ENCODE measurements at regions not wholly inside any gene's neighbourhood (a gene's known extent, or its start where the extent isn't known, plus 50 kb on each side); places are given as distances from the start of the nearest gene placed in this dataset.

- no peak for DNase-seq
Measured at GRCh38 chr3:18666655-18667054, 241.5 kb upstream of the SATB1 start.

- no peak for DNase-seq
Measured at GRCh38 chr3:18660059-18660458, 234.9 kb upstream of the SATB1 start.

DNA sequence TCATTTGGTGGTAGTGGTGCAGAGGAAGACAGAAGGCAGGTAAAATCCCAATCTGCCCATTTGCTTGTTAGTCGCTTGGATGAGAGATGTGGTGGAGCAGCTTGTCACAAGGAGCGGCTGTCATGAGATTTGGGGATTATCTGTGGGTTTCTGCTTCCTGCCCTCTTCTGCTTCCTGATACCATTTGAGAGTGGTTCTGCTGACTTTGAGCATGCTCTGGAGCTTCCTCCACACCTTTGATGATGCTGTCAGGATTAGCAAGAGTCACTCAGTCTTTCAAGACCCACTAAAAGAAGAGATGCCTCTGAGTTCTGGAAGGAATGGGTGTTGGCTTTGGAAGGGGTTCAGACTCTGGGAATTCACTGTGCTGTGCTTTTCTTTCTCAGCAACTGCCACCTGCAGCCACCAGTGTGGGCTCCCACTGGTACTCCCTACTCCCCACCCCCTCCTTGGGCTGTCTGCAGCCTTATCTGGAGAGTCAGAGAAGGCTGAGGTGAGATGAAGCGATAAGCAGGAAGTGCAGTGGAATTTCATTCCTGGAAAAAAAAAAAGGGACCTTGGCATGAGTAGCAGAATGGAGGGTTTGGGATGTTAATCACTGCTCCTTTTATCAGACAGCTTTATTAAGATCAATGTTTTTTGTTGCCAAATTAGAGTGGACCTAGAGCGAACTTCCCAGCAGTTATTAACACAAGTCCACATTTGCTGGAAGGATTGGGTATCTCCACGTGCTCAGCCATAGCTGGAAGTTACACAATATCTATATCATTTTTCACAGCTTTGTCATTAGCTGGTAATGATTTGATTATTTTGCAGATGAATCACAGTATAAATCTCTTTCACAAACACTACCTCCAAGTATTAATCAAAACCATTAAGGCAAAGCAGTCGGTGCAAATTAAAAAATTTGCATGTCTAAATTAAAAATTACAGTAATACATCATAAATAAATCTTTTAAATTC lies 233.0 kb upstream of the SATB1 start:
- DNase-seq, result no peak

GRCh38 chr3:18656866-18657265 lies 231.7 kb upstream of the SATB1 start:
- no peak for DNase-seq

GRCh38 chr3:18656410-18656809 lies 231.3 kb upstream of the SATB1 start:
- DNase-seq, result no peak

- DNase-seq, result no peak
Measured at GRCh38 chr3:18655827-18656226, 230.7 kb upstream of the SATB1 start.

GRCh38 chr3:18652781-18653180 lies 227.6 kb upstream of the SATB1 start:
- no peak for DNase-seq

GRCh38 chr3:18650731-18651130 lies 225.6 kb upstream of the SATB1 start:
- DNase-seq, result no peak

DNA sequence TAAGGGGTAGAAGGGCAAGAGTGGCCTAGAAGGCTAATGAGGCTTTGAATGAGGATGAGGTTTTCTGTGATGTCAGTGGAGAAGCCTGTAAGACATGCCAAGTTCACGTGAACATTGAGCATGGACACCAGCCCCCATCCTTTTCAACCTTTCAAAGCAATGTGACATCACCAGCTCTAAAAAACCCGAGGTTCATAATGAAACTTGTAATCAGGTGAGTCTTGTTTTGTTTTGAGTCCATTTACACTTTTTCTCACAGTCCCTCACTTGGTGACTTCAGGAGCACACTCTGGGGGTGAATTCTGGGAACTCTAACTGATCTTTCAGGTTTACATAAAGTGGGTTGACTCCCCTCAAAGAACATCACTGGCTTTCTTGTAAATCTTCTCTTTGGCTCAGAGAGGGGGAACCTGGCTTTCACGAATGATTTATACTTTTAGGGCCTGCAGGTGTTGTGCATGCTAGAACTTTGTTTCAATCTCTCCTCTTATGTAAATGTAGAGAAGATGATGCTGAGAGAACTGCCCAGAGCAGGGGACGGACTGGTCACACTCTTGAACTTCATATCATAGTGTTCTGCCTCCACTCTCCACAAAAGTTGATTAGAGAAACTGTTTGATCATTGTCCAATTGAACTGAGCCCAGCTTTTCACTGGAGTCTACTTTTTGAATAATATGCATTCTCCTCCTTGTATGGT lies 224.7 kb upstream of the SATB1 start:
- DNase-seq, result no peak

DNA sequence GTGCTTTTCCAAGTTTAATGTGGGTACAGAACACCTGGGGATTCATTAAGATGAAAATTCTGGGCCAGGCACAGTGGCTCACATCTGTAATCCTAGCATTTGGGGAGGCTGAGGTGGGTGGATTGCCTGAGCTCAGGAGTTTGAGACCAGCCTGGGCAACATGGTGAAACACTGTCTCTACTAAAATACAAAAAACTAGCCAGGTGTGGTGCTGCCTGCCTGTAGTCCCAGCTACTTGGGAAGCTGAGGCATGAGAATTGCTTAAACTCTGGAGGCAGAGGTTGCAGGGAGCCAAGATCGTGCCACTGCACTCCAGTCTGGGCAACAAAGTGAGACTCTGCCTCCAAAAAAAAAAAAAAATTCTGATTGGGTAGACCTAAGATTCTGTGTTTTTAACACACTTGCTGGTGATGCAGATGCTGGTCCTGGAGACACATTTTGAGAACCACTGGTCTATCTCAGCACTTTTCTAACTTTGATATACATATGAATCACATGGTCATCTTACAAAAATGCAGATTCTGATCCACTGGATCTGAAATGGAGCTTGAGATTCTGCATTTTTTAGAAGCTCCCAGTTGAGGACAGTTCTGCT lies 223.8 kb upstream of the SATB1 start:
- DNase-seq, result no peak

GRCh38 chr3:18648159-18648558 lies 223.0 kb upstream of the SATB1 start:
- DNase-seq, result no peak

DNA sequence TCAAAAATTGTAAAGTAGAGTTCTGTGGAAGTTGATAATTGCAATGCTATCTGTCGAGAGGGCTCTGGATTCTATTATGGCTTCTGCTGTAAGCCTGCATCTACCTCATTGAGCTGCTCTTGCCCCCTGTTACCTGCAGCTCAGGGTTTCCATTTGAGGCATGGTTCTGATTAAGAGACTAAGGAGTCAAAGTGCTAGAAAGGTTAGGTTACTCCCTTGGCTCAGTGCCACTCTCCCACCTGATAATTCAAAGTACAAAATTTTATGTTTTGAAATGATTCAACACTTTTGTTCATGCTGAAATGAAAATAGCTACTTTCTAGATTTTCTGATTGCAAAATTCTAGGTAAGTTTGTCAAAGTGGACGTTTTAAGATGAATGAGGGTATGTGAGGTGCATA lies 220.5 kb upstream of the SATB1 start:
- no peak for DNase-seq

DNA sequence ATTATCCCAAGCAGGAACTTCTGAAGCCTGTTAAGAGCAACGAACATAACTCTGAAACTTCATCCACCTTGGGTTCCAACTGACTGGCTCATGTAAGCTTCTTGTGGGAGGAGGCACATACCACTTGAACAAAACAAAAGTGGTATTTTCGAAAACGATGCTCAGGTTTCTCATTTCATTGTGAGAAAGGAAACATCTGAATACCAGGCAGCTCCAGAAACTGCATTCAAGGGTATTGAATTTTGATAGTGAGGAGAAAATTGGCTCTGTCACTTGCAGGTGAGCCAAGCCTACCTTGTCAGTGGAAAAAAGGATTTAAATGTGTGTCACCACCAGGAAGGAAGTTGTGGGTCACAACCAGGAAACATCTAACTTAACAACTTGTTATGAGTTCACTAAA lies 218.1 kb upstream of the SATB1 start:
- DNase-seq, result no peak

DNA sequence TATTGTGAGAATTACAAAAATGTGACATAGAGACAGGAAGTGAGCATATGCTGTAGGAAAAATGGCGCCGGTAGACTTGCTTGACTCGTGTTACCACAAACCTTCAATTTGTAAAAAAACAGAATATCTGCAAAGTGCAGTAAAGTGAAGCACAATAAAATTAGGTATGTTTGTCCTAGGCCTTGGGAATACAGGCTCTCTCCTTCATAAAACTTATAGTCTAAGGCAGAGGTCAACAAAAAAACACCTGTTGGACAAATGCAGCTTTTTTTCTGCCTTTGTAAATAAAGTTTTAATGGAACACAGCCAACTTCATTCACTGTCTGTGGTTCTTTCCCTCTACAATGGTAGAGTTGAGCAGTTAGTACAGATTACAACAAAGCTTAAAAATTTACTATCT lies 216.8 kb upstream of the SATB1 start:
- no peak for DNase-seq

GRCh38 chr3:18635215-18635614 lies 210.1 kb upstream of the SATB1 start:
- DNase-seq, result no peak

GRCh38 chr3:18634461-18634860 lies 209.3 kb upstream of the SATB1 start:
- DNase-seq, result no peak

DNA sequence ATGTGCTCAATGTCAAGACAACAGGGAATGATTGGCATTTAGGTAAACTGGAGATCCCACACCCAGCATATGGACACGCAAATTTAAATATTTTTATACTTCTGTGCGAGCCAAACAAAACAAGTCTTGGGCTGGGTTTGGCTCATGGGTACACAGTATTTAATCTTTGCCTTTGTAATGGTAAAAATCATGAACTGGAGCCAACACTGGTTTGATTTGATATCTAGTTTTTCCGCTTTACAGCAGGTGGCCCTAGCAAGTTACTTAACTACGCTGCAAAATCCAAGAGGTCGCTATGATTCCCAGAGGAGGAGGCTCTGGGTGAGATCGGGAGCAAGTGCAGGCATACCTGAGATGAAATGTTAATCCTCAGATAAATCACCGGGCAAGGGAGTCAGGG lies 207.9 kb upstream of the SATB1 start:
- DNase-seq, result no peak

DNA sequence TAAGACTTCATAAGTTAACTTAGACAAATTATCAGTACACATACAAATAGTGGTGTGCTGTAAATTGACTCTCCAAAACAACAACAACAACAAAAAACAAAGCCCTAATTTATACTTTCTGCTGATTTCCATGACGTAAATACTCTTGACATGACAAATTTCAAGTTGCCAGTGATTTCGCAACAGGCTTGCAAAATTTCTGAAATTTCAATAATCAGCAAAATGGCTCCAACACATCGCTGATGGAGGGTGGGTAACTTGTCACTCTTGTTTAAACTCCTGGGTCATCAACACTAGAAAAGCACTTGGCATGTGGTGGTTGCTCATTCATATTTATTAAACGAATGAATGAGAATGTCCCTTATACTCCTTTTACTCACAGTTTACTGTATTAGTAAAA lies 205.2 kb upstream of the SATB1 start:
- no peak for DNase-seq

DNA sequence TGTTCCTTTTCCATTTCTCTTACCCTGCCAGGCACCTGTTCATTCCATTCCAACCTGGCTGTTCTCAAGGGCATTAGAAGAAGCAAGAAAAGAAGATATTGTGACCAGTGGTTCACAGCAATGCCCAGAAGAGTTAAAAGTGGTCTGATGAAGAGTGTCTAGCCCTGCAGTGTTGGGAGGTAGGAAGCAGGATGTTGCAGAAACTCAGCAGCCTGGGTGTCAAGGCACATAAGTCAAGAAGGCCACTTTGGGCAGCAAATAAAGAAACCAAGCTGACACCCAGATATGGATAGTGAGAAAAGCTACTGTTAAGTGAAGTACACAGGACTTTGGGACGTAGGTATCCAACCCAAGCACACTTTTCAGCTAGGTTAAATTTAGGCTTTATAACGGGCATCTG lies 199.9 kb upstream of the SATB1 start:
- DNase-seq, result no peak

DNA sequence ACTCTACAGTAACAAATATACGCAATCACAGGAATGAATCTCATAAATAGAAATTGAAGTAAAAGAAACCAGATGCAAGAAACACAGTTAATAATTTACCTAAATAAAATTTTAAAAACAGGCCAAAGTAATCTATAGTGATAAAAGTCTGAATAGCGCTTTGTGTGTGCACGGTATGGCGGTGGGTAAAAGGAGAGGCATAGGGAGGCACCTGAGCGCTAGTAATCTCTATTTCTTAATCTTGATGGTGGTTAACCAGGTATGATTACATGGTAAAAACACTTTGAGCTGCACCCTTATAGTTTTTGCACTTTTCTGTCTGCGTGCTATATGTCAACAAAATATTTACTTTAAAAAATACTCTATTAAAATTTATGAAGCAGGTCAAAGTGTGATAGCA lies 198.1 kb upstream of the SATB1 start:
- DNase-seq, result no peak

DNA sequence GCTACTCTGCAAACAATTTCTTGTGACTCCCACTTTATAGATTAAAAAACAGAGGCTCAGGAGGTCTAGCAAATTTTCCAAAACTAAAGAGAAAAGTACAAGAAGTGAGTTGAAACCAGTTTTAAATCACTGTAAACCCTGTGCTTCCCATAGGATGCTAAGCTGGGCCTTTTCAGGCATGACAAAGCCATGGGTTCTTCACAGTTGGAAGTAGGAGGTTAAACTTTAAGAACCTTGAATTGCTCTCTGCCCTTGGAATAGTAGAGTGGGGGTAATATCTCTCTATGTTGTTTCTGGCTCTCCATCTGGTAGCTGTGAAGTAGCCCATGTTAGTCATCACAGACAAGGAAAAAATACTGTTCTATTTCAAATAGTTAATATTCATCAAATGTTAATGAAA lies 193.6 kb upstream of the SATB1 start:
- DNase-seq, result no peak

DNA sequence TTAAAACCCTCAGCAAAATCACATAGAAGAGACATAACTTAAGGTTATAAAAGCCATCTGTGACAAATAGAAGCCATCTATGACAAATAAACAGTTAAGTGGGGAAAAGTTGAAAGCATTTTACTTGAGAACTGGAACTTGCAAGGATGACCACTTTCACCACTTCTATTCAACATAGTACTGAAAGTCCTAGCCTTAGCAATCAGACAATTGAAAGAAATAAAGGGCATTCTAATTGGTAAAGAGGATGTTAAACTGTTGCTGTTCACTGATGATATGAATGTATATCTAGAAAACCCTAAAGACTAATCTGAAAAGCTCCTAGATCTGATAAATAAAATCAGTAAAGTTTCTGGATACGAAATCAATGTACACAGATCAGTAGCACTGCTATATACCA lies 186.9 kb upstream of the SATB1 start:
- no peak for DNase-seq

DNA sequence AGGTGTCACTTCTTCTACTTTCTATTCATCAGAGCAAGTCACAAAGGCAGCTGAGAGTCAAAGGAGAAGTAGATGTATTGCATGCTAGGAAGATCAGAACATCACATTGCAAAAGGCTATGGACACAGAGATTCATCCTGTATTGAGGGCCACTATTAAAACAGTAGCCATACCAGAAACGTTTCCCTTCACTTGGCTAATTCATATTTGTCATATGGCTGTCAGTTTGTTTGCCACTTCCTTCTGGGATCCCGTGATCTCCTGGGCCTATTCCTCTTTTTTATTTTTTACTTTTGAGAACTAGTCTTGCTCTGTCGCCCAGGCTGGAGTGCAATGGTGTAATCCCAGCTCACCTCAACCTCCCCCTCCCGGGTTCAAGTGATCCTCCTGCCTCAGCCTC lies 184.0 kb upstream of the SATB1 start:
- DNase-seq, result no peak

DNA sequence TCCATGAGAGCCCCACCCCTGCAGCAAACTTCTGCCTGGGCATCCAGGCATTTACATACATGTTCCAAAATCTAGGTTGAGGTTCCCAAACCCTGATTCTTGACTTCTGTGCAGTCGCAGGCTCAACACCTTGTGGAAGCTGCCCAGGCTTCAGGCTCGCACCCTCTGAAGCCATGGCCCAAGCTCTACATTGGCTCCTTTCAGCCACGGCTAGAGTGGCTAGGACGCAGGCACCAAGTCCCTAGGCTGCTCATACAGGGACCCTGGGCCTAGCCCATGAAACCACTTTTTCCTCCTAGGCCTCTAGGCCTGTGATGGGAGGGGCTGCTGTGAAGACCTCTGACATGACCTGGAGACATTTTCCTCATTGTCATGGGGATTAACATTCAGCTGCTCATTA lies 172.8 kb upstream of the SATB1 start:
- DNase-seq, result no peak
